K562 (cell line): ENCODE measurements at regions not wholly inside any gene's neighbourhood (a gene's known extent, or its start where the extent isn't known, plus 50 kb on each side); places are given as distances from the start of the nearest gene placed in this dataset.

Source experiments
- ELK1 ChIP-seq: sonication (generic); formaldehyde crosslinking; IDR thresholded peaks from 2 replicates; pipeline ENCODE4 v1.8.1; 2022; ENCODE audit warnings: missing genetic modification reagents
- EP300 ChIP-seq: IDR thresholded peaks from 2 replicates; pipeline ENCODE4 v1.6.1; 2012; ENCODE audit warnings: low read length, improper control_type of control experiment
- KLF16 ChIP-seq: IDR thresholded peaks from 2 replicates; pipeline ENCODE4 v1.6.1; 2016; ENCODE audit warnings: antibody characterized with exemption
- TBP ChIP-seq: optimal IDR thresholded peaks from 2 replicates; pipeline ENCODE3; 2011; ENCODE audit warnings: low read depth, low read length, improper control_type of control experiment
- TF ChIP-seq, protein P1 (sequence below): sonication (generic); formaldehyde crosslinking; IDR thresholded peaks from 2 replicates; pipeline ENCODE4 v1.9.0; 2022; ENCODE audit warnings: mild to moderate bottlenecking, missing genetic modification reagents

- TF ChIP-seq, protein P1, sequence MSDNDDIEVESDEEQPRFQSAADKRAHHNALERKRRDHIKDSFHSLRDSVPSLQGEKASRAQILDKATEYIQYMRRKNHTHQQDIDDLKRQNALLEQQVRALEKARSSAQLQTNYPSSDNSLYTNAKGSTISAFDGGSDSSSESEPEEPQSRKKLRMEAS, result no peak
- no peak for TF ChIP-seq TBP
- no peak for TF ChIP-seq ELK1
- no peak for TF ChIP-seq KLF16
- TF ChIP-seq EP300, result no peak
Observed at GRCh38 chrX:96432647-96433046, 252.0 kb upstream of the DIAPH2 start.
